ENCODE measurements at regions not wholly inside any gene's neighbourhood (a gene's known extent, or its start where the extent isn't known, plus 50 kb on each side); places are given as distances from the start of the nearest gene placed in this dataset.

DNA sequence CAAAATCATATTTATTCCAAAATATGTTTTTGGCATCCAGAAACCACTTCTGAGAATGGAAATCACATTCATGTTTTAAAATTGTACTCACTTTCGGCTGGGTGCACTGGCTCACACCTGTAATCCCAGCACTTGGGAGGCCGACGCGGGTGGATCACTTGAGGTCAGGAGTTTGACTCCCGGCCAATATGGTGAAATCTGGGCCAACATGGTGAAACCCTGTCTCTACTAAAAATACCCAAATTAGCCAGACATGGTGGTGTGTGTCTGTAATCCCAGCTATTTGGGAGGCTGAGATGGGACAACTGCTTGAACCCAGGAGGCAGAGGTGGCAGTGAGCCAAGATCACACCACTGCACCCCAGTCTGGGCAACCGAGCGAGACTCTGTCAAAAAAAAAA lies 580.7 kb downstream of the MAFB start:
- TF ChIP-seq POLR2A (IDR thresholded peaks at IDR 0.05), result no peak
- TF ChIP-seq, protein P1, sequence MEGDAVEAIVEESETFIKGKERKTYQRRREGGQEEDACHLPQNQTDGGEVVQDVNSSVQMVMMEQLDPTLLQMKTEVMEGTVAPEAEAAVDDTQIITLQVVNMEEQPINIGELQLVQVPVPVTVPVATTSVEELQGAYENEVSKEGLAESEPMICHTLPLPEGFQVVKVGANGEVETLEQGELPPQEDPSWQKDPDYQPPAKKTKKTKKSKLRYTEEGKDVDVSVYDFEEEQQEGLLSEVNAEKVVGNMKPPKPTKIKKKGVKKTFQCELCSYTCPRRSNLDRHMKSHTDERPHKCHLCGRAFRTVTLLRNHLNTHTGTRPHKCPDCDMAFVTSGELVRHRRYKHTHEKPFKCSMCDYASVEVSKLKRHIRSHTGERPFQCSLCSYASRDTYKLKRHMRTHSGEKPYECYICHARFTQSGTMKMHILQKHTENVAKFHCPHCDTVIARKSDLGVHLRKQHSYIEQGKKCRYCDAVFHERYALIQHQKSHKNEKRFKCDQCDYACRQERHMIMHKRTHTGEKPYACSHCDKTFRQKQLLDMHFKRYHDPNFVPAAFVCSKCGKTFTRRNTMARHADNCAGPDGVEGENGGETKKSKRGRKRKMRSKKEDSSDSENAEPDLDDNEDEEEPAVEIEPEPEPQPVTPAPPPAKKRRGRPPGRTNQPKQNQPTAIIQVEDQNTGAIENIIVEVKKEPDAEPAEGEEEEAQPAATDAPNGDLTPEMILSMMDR (IDR thresholded peaks at IDR 0.05), result no peak

Measured in body of pancreas (tissue), 4 donors.